ENCODE measurements at regions not wholly inside any gene's neighbourhood (a gene's known extent, or its start where the extent isn't known, plus 50 kb on each side); places are given as distances from the start of the nearest gene placed in this dataset.
A peak's percentile ranks its signal among the peaks of the same experiment; 100 is the strongest.

DNA sequence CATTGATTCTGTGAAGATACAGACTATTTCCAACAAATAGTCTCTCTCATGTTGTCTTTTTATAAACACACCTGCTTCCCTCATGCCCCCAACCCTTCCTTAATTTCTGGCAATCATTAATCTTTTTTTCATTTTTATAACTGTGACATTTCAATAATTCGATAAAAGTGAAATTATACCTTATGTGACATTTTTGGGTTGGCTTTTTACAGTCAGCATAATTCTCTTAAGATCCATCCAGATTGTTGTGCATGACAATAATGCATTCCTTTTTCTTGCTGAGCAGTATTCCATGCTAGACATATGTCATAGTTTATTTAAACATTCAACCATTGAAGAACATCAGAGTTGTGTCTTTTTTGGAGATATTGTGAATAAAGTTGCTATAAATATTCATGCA is 541.8 kb upstream of the VRK2 start (continued):
- no peak for TF ChIP-seq CSDC2 (CRISPR knock-in tag; IDR thresholded peaks at IDR 0.05)
- no peak for TF ChIP-seq TCF4 (CRISPR knock-in tag; IDR thresholded peaks at IDR 0.05; ENCODE audit: borderline replicate concordance)
- TF ChIP-seq, protein P1, sequence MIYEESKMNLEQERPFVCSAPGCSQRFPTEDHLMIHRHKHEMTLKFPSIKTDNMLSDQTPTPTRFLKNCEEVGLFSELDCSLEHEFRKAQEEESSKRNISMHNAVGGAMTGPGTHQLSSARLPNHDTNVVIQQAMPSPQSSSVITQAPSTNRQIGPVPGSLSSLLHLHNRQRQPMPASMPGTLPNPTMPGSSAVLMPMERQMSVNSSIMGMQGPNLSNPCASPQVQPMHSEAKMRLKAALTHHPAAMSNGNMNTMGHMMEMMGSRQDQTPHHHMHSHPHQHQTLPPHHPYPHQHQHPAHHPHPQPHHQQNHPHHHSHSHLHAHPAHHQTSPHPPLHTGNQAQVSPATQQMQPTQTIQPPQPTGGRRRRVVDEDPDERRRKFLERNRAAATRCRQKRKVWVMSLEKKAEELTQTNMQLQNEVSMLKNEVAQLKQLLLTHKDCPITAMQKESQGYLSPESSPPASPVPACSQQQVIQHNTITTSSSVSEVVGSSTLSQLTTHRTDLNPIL (CRISPR knock-in tag; IDR thresholded peaks at IDR 0.05; ENCODE audit: low read depth): no peak
- TF ChIP-seq OSR1 (CRISPR knock-in tag; IDR thresholded peaks at IDR 0.05): no peak
- TF ChIP-seq ISL1 (CRISPR knock-in tag; IDR thresholded peaks at IDR 0.05): no peak
- TF ChIP-seq BACH2 (CRISPR knock-in tag; IDR thresholded peaks at IDR 0.05; ENCODE audit: borderline replicate concordance): no peak
- TF ChIP-seq, protein P2, sequence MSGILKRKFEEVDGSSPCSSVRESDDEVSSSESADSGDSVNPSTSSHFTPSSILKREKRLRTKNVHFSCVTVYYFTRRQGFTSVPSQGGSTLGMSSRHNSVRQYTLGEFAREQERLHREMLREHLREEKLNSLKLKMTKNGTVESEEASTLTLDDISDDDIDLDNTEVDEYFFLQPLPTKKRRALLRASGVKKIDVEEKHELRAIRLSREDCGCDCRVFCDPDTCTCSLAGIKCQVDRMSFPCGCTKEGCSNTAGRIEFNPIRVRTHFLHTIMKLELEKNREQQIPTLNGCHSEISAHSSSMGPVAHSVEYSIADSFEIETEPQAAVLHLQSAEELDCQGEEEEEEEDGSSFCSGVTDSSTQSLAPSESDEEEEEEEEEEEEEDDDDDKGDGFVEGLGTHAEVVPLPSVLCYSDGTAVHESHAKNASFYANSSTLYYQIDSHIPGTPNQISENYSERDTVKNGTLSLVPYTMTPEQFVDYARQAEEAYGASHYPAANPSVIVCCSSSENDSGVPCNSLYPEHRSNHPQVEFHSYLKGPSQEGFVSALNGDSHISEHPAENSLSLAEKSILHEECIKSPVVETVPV (CRISPR knock-in tag; IDR thresholded peaks at IDR 0.05): no peak
- no peak for TF ChIP-seq ZNF8 (CRISPR knock-in tag; IDR thresholded peaks at IDR 0.05)
- TF ChIP-seq SNAI2 (CRISPR knock-in tag; IDR thresholded peaks at IDR 0.05): no peak

DNA sequence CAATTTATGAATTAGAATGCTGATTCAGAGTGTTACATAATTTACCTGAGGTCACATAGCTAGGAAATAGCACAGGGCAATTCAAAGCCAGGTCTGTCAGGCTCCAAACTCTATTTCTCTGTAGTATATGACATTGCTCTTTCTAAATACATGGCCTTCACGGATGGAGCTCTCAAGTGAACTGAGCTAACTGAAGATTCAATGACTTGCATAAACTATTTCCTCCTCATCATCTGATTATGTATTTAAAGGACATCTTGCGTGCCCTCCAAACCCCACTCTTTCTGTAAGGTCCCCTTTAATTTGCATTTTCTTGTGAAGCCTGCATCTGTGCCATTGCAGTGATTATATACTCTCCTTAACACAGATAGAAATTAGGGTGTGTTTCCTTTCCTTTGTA is 537.4 kb upstream of the VRK2 start:
- no peak for ATAC-seq

DNA sequence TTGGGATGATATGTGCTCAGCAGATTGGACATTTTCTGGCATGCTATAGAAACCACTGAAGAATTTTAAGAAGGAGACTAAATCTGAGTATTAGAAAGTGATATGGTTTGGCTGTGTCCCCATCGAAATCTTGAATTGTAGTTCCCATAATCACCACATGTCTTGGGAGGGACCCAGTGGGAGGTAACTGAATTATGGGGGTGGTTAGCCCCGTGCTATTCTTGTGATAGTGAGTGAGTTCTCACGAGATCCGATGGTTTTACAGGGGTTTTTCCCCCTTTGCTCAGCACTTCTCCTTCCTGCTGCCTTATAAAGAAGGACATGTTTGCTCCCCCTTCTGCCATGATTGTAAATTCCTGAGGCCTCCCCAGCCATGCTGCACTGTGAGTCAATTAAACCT is 535.9 kb upstream of the VRK2 start:
- no peak for TF ChIP-seq CSDC2 (CRISPR knock-in tag; IDR thresholded peaks at IDR 0.05)
- no peak for TF ChIP-seq ZNF70 (CRISPR knock-in tag; IDR thresholded peaks at IDR 0.05)
- TF ChIP-seq RARB (CRISPR knock-in tag; IDR thresholded peaks at IDR 0.05): no peak
- TF ChIP-seq BACH2 (CRISPR knock-in tag; IDR thresholded peaks at IDR 0.05; ENCODE audit: borderline replicate concordance): no peak
- no peak for TF ChIP-seq ESRRG (CRISPR knock-in tag; IDR thresholded peaks at IDR 0.05)
- TF ChIP-seq, protein P3, sequence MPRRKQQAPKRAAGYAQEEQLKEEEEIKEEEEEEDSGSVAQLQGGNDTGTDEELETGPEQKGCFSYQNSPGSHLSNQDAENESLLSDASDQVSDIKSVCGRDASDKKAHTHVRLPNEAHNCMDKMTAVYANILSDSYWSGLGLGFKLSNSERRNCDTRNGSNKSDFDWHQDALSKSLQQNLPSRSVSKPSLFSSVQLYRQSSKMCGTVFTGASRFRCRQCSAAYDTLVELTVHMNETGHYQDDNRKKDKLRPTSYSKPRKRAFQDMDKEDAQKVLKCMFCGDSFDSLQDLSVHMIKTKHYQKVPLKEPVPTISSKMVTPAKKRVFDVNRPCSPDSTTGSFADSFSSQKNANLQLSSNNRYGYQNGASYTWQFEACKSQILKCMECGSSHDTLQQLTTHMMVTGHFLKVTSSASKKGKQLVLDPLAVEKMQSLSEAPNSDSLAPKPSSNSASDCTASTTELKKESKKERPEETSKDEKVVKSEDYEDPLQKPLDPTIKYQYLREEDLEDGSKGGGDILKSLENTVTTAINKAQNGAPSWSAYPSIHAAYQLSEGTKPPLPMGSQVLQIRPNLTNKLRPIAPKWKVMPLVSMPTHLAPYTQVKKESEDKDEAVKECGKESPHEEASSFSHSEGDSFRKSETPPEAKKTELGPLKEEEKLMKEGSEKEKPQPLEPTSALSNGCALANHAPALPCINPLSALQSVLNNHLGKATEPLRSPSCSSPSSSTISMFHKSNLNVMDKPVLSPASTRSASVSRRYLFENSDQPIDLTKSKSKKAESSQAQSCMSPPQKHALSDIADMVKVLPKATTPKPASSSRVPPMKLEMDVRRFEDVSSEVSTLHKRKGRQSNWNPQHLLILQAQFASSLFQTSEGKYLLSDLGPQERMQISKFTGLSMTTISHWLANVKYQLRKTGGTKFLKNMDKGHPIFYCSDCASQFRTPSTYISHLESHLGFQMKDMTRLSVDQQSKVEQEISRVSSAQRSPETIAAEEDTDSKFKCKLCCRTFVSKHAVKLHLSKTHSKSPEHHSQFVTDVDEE (CRISPR knock-in tag; IDR thresholded peaks at IDR 0.05): no peak
- ATAC-seq: no peak

More for the DNA sequence above, 537.4 kb upstream of the VRK2 start:
- TF ChIP-seq GLIS3 (CRISPR knock-in tag; IDR thresholded peaks at IDR 0.05): no peak
- no peak for TF ChIP-seq ISL1 (CRISPR knock-in tag; IDR thresholded peaks at IDR 0.05)

DNA sequence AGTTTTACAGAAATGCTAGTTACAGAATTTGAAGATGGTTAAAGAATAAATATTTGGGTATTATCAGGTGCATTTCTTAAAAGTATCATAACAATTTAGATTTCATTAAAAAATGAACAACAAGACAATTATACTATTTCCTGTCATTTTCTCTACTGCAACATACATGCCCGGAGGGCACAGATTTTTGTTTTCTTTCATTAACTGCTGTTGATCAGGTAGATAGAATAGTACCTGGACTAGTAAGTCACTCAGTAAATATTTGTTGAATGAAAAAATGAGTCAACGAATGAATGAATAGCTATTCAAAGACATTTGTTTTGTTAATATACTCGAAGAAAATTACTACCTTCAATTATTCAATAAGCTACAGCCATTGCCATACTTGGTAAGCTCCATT is 531.2 kb upstream of the VRK2 start:
- no peak for ATAC-seq
- TF ChIP-seq, protein P1 (CRISPR knock-in tag; IDR thresholded peaks at IDR 0.05; ENCODE audit: low read depth): no peak
- no peak for TF ChIP-seq GLIS3 (CRISPR knock-in tag; IDR thresholded peaks at IDR 0.05)

DNA sequence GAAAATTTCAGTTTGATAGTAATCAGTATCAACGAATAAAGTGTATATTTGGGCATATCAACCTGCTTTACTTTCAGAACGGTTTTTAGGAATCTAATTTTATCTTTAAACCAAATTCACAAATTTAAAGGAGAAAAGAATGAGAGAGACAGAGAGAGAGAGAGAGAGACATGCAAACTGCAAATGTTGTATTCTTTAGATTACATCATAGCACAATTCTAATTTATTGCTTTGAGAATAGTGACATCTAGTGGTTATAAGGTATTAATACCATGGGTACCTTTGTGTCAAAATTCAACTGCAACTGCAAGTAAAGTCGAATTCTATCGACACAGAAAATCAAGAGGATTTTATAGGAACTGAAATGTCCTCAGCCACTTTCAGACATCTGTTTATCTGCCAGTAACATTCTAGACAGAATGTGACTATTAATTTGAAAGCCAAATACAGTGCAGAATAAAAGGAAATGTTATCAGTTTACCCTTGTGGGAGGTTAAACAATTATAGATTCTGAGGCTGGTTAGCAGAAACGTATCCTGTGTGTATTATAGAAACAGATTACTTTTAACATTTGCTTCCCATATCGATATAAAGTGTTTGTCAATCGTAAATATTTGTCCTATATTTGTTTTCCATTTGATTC is 529.8 kb upstream of the VRK2 start:
- ATAC-seq: peak; percentile 86
- TF ChIP-seq, protein P2 (CRISPR knock-in tag; IDR thresholded peaks at IDR 0.05): no peak
- TF ChIP-seq, protein P4, sequence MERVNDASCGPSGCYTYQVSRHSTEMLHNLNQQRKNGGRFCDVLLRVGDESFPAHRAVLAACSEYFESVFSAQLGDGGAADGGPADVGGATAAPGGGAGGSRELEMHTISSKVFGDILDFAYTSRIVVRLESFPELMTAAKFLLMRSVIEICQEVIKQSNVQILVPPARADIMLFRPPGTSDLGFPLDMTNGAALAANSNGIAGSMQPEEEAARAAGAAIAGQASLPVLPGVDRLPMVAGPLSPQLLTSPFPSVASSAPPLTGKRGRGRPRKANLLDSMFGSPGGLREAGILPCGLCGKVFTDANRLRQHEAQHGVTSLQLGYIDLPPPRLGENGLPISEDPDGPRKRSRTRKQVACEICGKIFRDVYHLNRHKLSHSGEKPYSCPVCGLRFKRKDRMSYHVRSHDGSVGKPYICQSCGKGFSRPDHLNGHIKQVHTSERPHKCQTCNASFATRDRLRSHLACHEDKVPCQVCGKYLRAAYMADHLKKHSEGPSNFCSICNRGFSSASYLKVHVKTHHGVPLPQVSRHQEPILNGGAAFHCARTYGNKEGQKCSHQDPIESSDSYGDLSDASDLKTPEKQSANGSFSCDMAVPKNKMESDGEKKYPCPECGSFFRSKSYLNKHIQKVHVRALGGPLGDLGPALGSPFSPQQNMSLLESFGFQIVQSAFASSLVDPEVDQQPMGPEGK (CRISPR knock-in tag; IDR thresholded peaks at IDR 0.05; ENCODE audit: borderline replicate concordance): no peak
- TF ChIP-seq, protein P3 (CRISPR knock-in tag; IDR thresholded peaks at IDR 0.05): no peak
- TF ChIP-seq OSR1 (CRISPR knock-in tag; IDR thresholded peaks at IDR 0.05): no peak
- no peak for TF ChIP-seq ISL1 (CRISPR knock-in tag; IDR thresholded peaks at IDR 0.05)
- no peak for TF ChIP-seq ZNF565 (CRISPR knock-in tag; conservative IDR thresholded peaks at IDR 0.05; ENCODE audit: low read depth)
- no peak for TF ChIP-seq ZFP3 (CRISPR knock-in tag; IDR thresholded peaks at IDR 0.05)
- TF ChIP-seq ZFP30 (CRISPR knock-in tag; IDR thresholded peaks at IDR 0.05): no peak
- TF ChIP-seq, protein P1 (CRISPR knock-in tag; IDR thresholded peaks at IDR 0.05; ENCODE audit: low read depth): no peak
- TF ChIP-seq SNAI2 (CRISPR knock-in tag; IDR thresholded peaks at IDR 0.05): no peak

All from SK-N-SH treated with all-trans-retinoic acid at 6 μM for 48 hours (cell line).